GM21528 (cell line): ENCODE measurements at regions not wholly inside any gene's neighbourhood (a gene's known extent, or its start where the extent isn't known, plus 50 kb on each side); places are given as distances from the start of the nearest gene placed in this dataset.

Experiments used
- ATAC-seq: cut with Tn5 transposase; IDR thresholded peaks from one replicate; pipeline ENCODE4 v1.9.1; 2021; ENCODE audit warnings: mild to moderate bottlenecking, moderate library complexity; ENCODE audit not compliant: unreplicated experiment, low FRiP score

- ATAC-seq = no peak
Measured at GRCh38 chr6:56349194-56349593, 101.8 kb upstream of the COL21A1 start.

- ATAC-seq = no peak
Measured at GRCh38 chr6:56348578-56348977, 101.2 kb upstream of the COL21A1 start.

GRCh38 chr6:56347526-56347925 lies 100.1 kb upstream of the COL21A1 start:
- ATAC-seq = no peak

GRCh38 chr6:56346958-56347357 lies 99.6 kb upstream of the COL21A1 start:
- ATAC-seq = no peak

GRCh38 chr6:56345376-56345995 lies 98.1 kb upstream of the COL21A1 start:
- no peak for ATAC-seq

- no peak for ATAC-seq
Measured at GRCh38 chr6:56343295-56343694, 95.9 kb upstream of the COL21A1 start.

- ATAC-seq = no peak
Measured at GRCh38 chr6:56339524-56339923, 92.1 kb upstream of the COL21A1 start.

GRCh38 chr6:56335726-56336125 lies 88.3 kb upstream of the COL21A1 start:
- ATAC-seq = no peak

GRCh38 chr6:56334937-56335336 lies 87.6 kb upstream of the COL21A1 start:
- no peak for ATAC-seq

- no peak for ATAC-seq
Measured at GRCh38 chr6:56329271-56330050, 82.1 kb upstream of the COL21A1 start.

- ATAC-seq = no peak
Measured at GRCh38 chr6:56328728-56329090, 81.3 kb upstream of the COL21A1 start.

GRCh38 chr6:56327946-56328727 lies 80.8 kb upstream of the COL21A1 start:
- no peak for ATAC-seq

- ATAC-seq = no peak
Measured at GRCh38 chr6:56324396-56324795, 77.0 kb upstream of the COL21A1 start.

GRCh38 chr6:56318851-56319250 lies 71.5 kb upstream of the COL21A1 start:
- ATAC-seq = no peak

- ATAC-seq = no peak
Measured at GRCh38 chr6:56314683-56315523, 67.5 kb upstream of the COL21A1 start.

GRCh38 chr6:56311533-56312448 lies 64.4 kb upstream of the COL21A1 start:
- ATAC-seq = no peak

GRCh38 chr6:56311061-56311460 lies 63.7 kb upstream of the COL21A1 start:
- no peak for ATAC-seq

- no peak for ATAC-seq
Measured at GRCh38 chr6:56310241-56310640, 62.9 kb upstream of the COL21A1 start.

GRCh38 chr6:56299916-56300315 lies 52.5 kb upstream of the COL21A1 start:
- no peak for ATAC-seq
